MG63 (cell line): ENCODE measurements at regions not wholly inside any gene's neighbourhood (a gene's known extent, or its start where the extent isn't known, plus 50 kb on each side); places are given as distances from the start of the nearest gene placed in this dataset.

Experiments used
- DNase-seq: peaks from one replicate; pipeline ENCODE4 v3.0.0-alpha.2; 2020
- H3K27me3 ChIP-seq: fragments of 250-450 bp; sonication (Bioruptor Pico); 2 replicates; pipeline ENCODE4 v1.5.1; 2020; ENCODE audit warnings: mild to moderate bottlenecking, moderate library complexity
- H3K36me3 ChIP-seq: fragments of 250-450 bp; sonication (Bioruptor Pico); 2 replicates; pipeline ENCODE4 v1.5.1; 2020; ENCODE audit warnings: mild to moderate bottlenecking, moderate library complexity
- H3K4me3 ChIP-seq: fragments of 250-450 bp; sonication (Bioruptor Pico); 2 replicates; pipeline ENCODE4 v1.5.1; 2020; ENCODE audit warnings: mild to moderate bottlenecking, moderate library complexity
- H3K9me3 ChIP-seq: fragments of 250-450 bp; sonication (Bioruptor Pico); 2 replicates; pipeline ENCODE4 v1.5.1; 2020; ENCODE audit warnings: mild to moderate bottlenecking, moderate library complexity

DNA sequence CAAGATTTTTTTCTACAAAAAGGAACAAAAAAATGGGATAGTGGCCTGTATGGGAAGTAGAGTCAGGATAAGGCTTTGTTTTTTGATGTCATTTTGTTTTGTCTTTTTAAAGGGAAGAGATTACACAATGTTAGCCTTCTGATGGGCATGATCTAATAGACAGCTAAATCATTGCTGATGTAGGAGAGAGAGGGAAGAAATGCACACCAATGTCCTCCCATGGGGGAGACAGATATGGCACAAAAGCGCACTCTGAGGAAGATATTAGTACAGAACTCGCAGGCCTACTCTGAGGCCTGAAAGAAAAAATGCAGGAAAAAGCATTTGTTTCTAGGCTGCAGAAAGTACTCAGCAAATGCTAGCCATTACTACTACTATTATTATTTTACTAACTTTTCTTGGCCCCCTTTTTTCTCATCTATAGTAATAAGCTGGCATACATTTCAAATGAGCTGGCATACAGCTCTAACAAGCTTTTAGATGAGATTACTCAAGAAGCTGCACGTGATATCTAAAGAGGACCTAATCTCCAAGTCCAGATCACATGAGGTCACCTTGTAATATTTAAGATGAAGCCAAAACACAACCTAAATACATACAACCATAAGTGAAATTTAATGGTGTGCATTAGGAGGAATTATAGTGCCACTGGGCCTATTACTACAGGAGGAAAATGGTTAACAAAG lies 269.4 kb upstream of the TANK start:
- DNase-seq = no peak
- H3K27me3 ChIP-seq = no peaks in the 10 kb centered on the region

DNA sequence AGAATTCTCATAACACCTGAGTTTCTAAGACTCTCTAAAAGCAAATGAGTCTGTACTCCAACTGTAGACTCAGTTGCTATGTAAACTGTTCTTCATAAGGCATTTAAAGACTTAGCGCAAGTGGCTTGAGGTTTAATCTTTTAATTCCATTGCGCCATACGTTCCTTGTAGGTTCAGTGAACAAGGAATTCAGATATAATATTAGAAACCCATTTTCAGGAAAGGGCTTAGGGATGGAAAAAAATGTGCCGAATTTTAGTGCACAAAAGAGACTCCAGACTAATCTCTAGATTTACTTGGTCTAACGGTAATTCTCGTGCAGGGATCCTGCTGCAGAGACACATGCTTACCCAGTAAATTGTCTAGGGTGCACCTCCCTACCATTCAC lies 268.9 kb upstream of the TANK start:
- Histone ChIP-seq H3K4me3 (no peak overlapping the region), H3K9me3 (no peaks in the 10 kb centered on the region), H3K36me3 (no peaks in the 10 kb centered on the region), H3K27me3 (no peaks in the 10 kb centered on the region)
- no peak for DNase-seq

More for the DNA sequence above, 269.4 kb upstream of the TANK start:
- no peaks in the 10 kb centered on the region for H3K36me3 ChIP-seq
- H3K9me3 ChIP-seq = no peaks in the 10 kb centered on the region
- H3K4me3 ChIP-seq = no peak overlapping the region

DNA sequence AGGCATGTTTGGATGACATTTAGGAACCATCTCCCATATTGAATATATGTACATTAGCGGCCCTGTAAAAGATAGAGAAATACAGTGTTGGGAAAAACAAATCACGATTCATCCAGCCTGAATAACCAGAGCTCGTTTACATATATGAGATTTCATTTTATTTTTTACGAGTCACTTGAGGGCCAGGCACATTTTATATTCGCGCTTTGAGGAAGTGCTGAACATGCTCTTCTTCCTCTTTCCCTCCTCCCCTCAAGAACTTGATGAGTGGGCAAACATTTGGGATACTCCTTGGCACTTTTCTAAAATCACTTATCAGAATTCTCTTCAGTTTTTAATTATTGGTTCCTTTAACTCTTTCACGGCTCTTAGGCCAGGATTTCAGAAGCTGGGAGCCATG lies 268.0 kb upstream of the TANK start:
- Histone ChIP-seq H3K4me3 (no peak overlapping the region), H3K27me3 (no peaks in the 10 kb centered on the region), H3K36me3 (no peaks in the 10 kb centered on the region), H3K9me3 (no peaks in the 10 kb centered on the region)
- DNase-seq = no peak

DNA sequence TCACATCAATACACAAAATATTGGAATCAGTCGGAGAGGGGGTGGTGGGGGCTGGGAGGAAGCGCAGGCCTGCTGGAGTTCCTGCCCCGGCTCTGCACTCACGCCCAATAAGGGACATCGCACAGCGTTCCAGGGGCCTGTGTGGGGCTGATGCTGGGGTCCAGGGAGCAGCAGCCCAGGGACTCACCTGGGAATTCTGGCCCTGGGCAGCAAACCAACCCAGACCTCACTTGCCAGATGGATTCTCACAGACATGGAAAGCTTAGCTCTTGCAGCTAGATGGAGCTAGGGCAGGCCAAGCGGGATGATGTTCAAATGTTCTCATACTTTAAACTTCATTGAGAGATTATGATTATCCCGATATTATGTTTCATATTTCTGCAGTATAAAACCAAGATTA lies 266.6 kb upstream of the TANK start:
- Histone ChIP-seq H3K27me3 (no peaks in the 10 kb centered on the region), H3K9me3 (no peaks in the 10 kb centered on the region), H3K36me3 (no peaks in the 10 kb centered on the region), H3K4me3 (no peak overlapping the region)
- DNase-seq = no peak

DNA sequence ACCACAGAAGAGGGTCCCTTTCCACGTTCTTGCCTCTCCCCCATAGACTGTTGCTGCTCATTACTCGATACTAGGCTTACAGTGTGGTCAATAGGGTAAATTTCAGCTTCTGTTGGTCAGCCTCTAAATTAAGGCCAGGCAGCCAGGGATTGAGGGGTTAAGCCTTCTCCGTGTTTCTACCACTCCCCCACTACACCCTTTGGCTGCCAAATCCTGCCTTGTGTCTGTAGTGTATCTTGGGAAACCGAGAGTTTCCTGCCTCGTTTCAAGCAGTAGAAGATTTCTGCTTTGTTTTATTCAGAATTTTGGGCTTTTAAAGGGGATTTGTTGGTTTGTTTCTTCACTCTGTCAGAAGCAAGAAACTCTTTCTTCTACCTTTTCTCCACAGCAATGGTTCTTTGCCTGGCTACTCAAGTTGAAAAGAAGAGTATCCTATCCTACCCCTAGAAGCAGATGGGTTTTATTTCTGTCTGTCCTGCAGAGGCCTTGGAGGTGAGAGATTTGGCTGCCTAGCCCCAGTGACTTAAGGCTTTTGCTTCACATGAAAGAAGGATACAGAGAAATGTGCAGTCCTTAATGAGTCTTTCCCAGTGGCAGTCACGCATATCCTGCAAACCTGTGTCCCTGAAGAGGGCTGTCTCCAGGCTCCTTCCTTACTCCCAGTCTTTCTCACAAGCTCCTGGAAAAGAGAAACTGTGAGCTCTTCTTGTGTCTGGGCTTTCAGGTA lies 261.5 kb upstream of the TANK start:
- DNase-seq = no peak
- no peak overlapping the region for H3K4me3 ChIP-seq
- H3K9me3 ChIP-seq = no peaks in the 10 kb centered on the region
- H3K36me3 ChIP-seq = no peaks in the 10 kb centered on the region
- no peaks in the 10 kb centered on the region for H3K27me3 ChIP-seq

DNA sequence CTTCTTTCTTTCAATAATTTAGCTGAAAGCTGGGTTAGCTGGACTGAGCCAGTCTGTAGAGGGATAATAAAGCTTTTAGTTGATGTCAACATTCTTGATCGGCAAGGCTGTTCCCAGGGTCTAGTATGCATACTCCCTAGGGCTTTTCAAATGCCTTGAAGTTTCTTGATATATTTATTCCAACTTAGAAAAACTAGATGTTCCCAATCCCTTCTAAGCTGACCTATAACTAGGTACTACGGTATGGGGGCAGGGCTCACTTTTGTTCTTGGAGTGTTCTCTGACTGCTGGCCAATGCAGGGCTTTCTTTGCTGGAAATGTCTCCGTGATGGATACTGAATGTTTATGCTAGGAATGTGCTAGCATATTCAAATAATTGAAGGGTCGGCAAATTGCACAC lies 258.6 kb upstream of the TANK start:
- H3K4me3 ChIP-seq = no peak overlapping the region
- H3K9me3 ChIP-seq = no peaks in the 10 kb centered on the region
- no peaks in the 10 kb centered on the region for H3K36me3 ChIP-seq
- no peak for DNase-seq
- H3K27me3 ChIP-seq = no peaks in the 10 kb centered on the region

DNA sequence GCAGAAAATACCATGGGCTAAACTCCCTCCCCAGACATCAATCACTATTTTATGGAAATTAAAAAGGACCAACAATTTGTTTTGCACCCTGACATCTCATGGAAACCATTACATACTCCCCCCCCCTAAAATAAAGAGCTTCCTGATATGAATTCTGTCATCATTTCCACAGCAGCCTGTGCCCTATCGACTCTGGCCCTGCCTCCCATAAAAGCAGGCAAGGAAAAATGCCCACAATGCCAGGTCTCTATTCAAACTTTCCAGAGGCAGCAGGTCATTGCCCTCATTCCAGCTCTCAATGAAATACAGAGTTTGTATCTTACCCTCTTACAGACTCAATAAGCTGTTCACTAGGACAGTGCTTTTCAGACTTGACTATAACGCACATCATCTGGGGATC lies 254.4 kb upstream of the TANK start:
- Histone ChIP-seq H3K36me3 (no peaks in the 10 kb centered on the region), H3K4me3 (no peak overlapping the region), H3K27me3 (no peaks in the 10 kb centered on the region), H3K9me3 (no peaks in the 10 kb centered on the region)
- no peak for DNase-seq

DNA sequence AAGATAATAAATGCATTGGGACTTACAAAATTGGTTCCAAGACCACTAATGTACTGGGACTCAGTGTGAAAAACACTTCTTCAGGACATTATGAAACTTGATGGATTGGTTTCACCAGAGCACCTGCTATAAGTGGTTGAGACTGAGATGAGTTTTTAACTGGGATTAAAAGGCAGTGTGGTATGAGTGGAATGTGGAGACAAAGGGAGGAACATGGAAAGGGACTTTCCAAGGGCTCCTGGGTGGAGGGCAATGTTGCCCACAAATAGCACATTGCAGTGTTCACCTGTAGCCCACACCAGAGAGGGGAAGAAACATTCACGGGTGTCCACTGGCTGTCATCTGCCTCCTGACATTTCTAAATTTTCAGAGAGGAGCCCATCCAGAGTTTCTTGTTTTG lies 253.3 kb upstream of the TANK start:
- no peak for DNase-seq
- H3K4me3 ChIP-seq = no peak overlapping the region
- no peaks in the 10 kb centered on the region for H3K27me3 ChIP-seq
- H3K9me3 ChIP-seq = no peaks in the 10 kb centered on the region
- H3K36me3 ChIP-seq = no peaks in the 10 kb centered on the region

DNA sequence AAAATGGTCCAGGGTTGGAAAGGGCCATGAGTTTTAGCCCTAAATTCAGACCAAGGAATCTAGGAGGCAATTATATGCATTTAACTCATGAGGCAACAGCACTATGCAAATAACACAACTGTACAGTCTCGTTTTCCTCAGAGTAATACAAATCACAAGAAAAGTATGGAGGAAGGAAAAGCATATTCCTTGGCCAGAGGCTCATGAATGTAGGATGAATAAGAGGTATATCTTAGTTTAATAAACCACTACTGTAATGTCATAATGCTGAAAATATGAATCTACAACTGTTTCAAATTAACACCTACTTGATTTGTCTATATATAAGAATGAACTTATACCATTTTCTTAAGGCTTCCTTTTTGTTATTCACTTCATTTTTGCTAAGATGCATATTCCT lies 252.5 kb upstream of the TANK start:
- Histone ChIP-seq H3K4me3 (no peak overlapping the region), H3K27me3 (no peaks in the 10 kb centered on the region), H3K9me3 (no peaks in the 10 kb centered on the region), H3K36me3 (no peaks in the 10 kb centered on the region)
- no peak for DNase-seq

DNA sequence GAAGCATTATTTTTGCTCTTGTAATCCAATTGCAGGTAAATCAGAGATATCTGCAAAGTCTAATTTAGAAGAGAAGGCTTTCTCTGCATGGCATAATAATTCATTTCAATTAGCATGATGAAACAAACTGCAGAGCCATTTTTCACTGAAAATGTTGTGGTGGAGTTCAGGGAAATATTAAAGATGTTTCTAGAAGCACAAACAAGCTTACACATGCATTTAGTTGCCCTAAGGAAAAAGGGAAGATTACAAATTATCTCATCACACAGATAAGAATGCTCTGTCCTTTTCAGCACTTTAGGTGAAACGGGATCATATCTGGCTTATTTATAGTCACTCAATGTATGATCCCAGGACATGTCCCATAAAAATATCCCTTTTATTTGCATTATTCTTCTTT lies 252.1 kb upstream of the TANK start:
- no peak overlapping the region for H3K4me3 ChIP-seq
- H3K9me3 ChIP-seq = no peaks in the 10 kb centered on the region
- no peaks in the 10 kb centered on the region for H3K27me3 ChIP-seq
- no peaks in the 10 kb centered on the region for H3K36me3 ChIP-seq
- DNase-seq = no peak

DNA sequence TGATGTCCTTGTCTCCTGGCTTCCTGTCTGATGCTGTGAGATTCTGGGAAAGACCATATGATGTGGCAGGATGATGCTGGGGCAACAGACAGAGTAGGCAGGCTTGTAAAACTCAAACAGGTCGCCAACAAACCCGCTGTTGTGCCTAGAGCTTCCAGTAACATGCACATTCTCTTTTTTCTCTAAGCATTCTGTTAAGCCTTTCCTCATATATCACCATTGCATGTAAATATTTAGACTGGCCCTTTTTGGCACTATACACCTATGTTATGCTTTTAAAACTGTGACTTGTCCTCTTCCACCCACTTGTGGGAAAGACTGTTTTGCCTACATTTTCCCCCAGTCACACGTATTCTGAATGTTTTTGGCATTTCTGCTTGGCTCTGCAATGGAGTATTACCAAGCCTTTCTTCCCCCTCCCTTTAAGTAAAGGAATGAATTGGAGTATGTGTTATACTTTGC lies 250.4 kb upstream of the TANK start:
- H3K27me3 ChIP-seq = no peaks in the 10 kb centered on the region
- no peak overlapping the region for H3K4me3 ChIP-seq
- H3K36me3 ChIP-seq = no peaks in the 10 kb centered on the region
- peak; percentile 70 for DNase-seq
- H3K9me3 ChIP-seq = no peaks in the 10 kb centered on the region

DNA sequence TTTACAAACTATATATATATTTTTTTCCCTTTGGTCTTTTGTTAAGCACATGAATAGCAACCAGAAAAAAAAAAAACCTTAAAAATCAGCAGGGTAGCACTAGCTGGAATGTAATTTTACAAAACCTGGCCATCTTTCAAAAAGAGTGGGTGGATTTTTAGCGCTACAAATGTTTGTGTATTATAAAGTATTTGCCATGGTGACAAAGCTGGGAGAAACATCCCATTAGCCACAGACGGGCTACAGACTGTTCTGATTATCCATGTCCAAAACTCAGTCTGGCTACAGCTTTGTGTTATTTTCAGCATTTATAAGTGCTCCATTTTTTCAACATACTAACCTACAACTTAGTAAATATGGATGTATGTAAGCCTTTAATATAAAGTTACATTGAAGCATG lies 249.5 kb upstream of the TANK start:
- no peaks in the 10 kb centered on the region for H3K27me3 ChIP-seq
- no peak overlapping the region for H3K4me3 ChIP-seq
- no peaks in the 10 kb centered on the region for H3K9me3 ChIP-seq
- peak; percentile 32 for DNase-seq
- no peaks in the 10 kb centered on the region for H3K36me3 ChIP-seq

DNA sequence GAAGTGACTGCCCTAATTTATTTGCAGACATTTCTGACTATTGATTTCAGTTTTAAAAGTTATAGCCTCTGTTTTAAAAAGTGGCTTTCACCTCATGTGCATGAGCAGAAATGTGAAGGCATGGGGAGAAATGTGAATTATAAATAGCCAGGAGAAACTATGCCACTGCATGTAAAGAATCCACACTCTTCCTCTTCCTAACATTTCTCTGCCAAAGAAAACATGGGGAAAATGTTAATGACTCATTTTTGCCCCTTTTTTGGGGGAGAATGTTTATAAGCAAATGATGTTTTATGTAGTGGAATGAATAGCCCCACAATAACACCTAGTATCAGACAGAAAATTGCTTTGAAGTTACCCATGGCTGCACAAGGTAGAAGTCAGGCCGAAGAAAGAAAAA lies 249.0 kb upstream of the TANK start:
- no peaks in the 10 kb centered on the region for H3K27me3 ChIP-seq
- no peak overlapping the region for H3K4me3 ChIP-seq
- no peak for DNase-seq
- H3K9me3 ChIP-seq = no peaks in the 10 kb centered on the region
- H3K36me3 ChIP-seq = no peaks in the 10 kb centered on the region

DNA sequence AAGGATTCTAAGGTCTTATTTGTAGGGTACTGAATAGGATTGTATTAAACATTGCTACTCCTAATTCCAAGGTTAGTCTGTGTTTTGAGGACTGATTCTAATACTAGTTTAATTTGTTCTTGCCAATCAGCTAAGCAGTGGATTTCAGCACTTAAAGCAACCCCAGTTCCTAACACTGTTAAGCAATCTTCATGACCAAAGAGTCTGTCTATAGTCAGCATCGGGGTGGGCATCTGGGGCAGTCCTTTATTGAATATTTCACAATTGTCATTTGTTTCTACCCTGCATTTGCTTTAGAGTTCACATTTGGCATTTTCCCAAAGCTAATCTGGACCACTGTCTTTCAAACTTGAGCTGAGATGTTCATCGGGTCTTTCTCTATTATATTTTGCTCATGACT lies 248.0 kb upstream of the TANK start:
- Histone ChIP-seq H3K4me3 (no peak overlapping the region), H3K36me3 (no peaks in the 10 kb centered on the region), H3K9me3 (no peaks in the 10 kb centered on the region), H3K27me3 (no peaks in the 10 kb centered on the region)
- no peak for DNase-seq

DNA sequence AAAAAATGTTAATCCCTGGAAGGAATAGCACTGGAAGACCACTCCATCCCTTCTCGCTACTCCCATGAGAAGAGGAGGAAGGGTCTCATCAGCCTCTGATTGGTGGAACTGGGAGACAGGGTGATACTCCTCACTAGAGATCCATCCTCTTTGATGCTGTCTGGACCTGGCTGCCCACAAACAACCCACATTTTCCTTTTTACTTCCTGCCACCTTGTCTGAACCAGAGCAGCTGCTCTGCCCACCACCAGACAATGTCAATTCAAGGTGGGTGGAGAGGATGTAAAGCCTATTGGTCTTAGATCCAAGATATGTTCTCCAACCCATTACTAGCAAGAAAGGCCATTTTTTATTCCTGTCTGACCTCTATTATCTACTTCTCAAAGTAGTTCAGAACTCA lies 246.9 kb upstream of the TANK start:
- no peaks in the 10 kb centered on the region for H3K36me3 ChIP-seq
- no peaks in the 10 kb centered on the region for H3K9me3 ChIP-seq
- H3K27me3 ChIP-seq = no peaks in the 10 kb centered on the region
- no peak for DNase-seq
- H3K4me3 ChIP-seq = no peak overlapping the region

DNA sequence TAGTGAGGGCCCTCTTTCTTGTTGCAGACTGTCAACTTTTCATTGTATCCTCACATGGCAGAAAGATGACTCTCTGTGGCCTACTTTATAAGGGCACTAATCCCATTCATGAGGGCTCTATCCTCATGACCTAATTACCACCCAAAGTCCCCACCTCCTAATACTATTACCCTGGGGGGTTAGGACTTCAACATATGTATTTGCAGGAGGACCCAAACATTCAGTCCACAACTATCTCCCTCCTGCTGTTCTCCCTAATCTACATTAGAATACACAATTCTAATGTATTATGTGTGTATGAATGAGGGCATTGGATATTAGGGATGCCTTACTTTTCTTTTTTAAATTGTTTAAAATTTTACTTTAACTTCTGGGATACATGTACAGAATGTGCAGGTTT lies 246.0 kb upstream of the TANK start:
- no peaks in the 10 kb centered on the region for H3K36me3 ChIP-seq
- no peaks in the 10 kb centered on the region for H3K9me3 ChIP-seq
- H3K4me3 ChIP-seq = no peak overlapping the region
- DNase-seq = no peak
- H3K27me3 ChIP-seq = no peaks in the 10 kb centered on the region

DNA sequence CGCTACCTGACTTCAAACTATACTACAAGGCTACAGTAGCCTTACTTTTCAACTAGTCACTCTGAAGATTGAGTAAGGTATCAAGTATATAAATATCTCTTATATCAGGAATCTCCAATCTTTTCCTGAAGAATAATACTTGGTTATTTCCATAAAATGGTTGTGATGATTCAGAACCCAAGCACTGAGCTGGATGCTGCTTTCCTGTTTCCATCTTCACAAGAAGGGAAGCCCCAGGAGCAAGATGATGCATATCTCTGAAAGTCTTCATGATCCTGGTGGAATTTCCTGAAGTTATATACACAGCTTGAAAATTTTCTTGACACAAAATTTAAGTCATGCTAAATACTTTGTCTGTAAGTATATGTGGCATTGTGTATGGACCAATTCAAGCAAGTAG lies 243.9 kb upstream of the TANK start:
- Histone ChIP-seq H3K36me3 (no peaks in the 10 kb centered on the region), H3K27me3 (no peaks in the 10 kb centered on the region), H3K9me3 (no peaks in the 10 kb centered on the region), H3K4me3 (no peak overlapping the region)
- no peak for DNase-seq

DNA sequence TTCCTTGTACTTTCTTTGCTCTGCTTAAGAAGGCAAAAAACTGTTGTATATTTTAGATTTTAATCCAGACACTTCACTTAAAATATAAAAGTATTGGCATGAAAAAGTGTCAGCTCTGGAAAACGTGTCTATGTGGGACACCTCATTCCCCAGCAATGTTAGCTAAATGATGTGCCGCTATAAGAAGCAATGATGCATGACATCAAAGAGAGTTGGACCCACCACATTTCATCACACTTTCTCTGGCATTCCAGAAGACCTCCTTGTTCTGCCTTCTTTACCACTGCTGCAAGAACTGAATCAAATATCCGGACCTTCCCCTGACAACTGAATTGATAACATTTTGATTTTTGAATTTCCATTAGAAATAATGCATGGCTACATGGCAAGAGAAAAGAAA lies 242.4 kb upstream of the TANK start:
- Histone ChIP-seq H3K27me3 (no peaks in the 10 kb centered on the region), H3K4me3 (no peak overlapping the region), H3K9me3 (no peaks in the 10 kb centered on the region), H3K36me3 (no peaks in the 10 kb centered on the region)
- no peak for DNase-seq
